ENCODE measurements at regions not wholly inside any gene's neighbourhood (a gene's known extent, or its start where the extent isn't known, plus 50 kb on each side); places are given as distances from the start of the nearest gene placed in this dataset.

DNA sequence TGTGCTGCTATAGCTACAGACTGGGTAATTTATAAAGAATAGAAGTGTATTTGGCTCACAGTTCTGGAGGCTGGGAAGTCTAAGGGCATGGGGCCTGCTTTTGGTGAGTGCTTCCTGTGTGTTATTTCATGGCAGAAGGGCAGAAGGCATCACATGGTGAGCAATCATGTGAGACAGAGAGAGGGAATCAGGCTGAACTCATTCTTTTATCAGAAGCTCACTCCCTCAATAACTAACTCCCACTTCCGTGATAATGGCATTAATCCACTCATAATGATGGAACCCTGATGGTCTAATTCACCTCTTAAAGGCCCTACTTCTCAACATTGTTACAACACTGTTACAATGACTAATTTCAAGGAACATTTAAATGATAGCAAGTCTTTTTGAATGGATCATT lies 129.4 kb downstream of the FAT4 start:
- DNase-seq, result no peak

DNA sequence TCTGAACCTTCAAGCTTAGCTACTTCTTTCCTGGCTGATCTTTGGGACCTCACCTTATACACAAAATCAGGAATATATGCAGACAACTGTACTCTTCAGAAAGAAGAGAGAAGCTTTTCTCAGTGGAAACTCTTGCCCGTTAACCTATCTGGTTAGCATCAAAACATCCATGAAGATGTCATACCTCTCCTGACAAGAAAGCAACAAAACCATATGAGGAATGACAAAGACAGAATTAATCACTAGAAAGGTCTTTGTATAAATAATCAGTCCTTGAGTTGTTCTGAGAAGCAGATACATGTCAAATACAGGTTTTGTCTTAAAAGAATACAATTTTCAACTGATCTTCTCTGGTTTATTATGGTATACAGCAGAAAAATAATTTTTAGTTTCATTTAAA lies 130.8 kb downstream of the FAT4 start:
- no peak for DNase-seq

DNA sequence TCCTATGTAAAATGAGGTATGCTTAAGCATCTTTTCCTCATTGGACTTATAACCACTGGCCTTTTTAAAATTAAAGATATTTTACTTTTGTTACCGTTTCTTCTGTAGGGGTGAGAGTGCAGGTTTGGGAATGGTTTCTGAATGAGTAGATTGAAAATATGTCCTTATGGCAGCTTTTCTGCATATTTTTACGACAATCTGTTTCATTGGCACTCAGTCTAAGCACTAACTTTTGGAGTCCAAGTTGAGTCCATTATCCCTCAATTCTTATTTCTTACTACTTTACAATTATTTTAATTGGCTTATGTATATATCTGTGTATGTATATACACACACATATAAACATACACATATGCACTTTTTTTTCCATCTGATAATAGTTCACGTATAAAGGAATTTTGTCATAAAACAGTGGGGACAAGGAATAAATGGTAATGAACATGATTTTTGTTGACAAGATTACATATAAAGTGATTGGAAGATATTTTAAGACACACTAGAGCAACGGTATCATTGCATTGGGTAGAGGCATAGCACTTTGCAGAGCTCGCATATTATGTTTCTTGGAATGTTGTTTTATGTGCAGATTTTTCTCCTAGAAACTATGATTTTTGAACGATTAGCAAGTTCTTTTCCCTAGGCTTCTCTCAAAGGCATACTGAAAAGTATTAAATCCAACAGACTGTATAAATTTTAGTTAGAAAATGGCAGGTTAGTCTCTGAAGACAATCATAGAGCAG lies 133.0 kb downstream of the FAT4 start:
- DNase-seq, result no peak

DNA sequence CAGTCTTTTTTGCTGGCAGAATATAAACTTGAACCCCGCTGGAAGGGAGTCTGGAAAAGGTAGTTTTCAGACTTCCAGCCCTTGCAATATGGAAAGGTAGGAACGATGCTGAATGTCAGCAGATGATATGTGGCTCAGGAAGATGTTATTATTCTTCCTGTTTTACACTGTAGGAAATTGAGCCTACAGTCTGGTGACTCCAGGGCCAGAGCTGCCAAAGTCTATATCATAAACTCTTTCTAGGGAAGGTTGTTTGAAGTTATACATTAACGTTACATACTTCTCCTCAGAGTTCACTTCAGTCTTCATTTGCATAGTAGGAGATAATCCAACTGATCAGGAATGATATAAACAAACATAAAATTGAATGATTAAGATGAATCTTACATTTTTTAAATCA lies 141.3 kb downstream of the FAT4 start:
- DNase-seq, result no peak

DNA sequence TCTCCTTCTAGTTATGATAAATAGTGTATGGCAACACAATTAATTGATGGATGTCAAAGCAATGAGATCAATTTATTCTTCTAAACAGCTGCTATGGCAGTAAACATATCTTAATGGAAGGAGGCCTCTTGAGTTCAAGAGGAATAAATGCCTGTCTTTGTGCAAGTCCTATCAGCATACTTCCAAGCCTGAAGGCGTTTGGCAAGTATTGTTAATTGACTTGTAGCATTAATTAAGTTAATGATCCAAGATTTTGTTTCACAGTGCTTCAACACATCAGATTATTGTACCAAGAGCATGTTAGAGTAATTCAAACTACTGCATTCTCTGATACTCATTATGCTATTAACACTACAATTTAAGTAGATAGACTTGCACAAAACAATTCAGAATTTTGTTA lies 144.8 kb downstream of the FAT4 start:
- no peak for DNase-seq

DNA sequence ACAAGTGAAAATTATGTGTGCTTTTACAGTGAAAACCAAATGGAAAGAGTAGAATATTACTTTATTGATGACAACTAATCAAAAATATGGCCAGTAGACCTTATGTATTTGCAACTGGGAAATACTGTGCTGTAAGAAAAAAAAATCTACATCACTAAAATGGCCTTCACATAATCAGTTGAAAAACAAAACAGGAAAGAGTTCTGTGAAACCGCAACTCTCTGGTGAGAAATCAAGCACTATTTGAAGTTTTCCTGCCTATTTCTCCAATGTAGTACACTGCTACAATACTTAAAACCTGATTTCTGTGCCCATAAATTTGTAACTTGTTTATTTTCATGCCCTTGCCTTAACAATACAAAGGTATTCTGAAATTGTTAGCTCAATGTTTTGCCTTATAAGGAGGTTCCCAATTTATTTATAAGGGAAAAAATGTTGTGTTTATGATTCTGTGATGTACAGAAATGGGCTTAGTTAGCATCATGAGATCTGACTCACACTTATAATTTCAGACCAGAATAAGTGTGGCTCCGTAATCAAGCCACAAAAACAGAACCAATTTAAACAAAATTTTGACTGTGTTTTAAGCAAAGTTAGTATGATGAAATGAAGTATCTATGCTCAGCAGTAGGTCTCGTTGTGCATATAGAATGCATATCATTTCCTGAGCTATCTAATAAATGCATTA lies 147.1 kb downstream of the FAT4 start:
- DNase-seq, result no peak

DNA sequence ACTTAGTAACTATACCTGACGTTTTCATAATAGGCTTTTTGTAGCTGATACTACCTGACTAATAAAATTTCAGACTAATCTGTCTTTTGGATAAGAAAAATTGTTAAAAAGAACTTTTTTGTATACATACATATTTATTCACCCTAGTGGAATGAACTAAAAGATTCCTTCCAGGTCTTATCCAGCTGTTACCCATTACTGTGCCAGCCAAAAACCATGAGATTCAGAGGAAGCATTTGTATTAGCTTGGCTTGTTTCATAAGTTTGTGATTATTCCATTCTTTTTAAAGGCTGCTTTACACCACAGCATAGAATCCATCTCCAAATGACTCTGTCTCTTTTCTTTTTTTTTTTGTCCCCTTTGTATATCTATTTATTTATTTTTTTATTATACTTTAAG lies 149.4 kb downstream of the FAT4 start:
- no peak for DNase-seq

DNA sequence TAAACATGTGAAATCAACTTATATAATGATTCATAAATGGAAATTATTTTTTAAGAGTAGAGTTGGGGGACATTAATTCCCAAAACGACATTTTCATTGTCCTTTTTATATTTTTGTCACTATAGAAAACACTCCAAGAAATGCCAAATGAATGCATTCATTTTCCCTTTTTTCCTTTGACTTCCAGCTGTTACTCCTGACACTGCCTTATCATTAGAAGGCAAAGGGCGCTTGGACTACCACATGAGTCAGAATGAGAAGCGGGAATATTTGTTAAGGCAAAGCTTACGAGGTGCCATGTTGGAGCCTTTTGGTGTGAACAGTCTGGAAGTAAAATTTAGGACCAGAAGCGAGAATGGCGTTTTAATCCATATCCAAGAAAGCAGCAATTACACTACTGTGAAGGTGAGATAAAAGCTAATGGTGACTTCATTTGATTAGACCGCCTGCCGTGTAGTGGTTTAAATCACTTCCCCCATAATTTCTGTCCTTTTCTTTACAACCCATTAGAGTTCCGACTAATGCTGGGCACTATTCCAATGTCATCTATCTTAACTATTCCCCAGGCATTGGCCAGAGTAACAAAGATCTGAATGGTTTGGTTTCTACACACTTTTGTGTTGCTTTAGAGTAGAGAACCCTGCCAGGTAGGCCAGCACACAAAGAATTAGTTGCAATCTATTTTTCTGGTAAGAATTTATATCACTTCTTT lies 166.7 kb downstream of the FAT4 start:
- no peak for DNase-seq

DNA sequence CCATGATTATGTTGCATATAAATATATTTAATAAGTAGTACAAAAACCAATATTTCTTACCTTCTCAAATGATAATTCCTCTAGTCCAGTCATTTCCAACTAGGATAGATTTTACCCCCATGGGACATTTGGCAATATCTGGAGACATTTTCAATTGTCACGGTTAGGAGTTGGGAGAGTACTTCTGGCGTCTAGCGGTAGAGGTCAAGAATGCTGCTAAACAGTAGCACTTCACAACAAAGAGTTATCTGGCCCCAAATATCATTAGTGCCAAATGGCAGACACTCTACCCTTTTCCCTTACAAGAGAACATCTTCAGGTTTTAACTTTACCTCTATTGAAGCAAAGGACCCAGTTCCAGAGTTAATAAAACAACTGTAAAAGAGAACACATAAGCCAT lies 168.1 kb downstream of the FAT4 start:
- no peak for DNase-seq

DNA sequence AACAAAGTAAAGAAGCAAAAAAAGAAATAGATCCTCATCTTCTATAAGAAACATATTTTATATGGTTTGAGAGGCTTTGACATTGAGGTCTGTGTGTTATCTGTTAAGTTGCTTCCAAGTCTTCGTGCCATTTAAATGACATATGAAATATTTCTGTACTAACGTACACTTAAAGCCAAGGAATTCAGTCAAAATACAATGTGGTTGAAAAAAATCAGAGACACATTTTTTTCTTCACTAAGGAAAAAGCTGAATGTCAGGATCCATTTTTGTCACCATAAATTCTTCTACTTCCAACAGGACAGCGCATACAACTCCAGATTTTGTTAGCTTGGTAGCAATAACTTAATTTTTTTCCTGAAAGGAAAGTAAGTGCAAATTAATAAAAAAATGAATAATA lies 168.5 kb downstream of the FAT4 start:
- DNase-seq, result no peak

DNA sequence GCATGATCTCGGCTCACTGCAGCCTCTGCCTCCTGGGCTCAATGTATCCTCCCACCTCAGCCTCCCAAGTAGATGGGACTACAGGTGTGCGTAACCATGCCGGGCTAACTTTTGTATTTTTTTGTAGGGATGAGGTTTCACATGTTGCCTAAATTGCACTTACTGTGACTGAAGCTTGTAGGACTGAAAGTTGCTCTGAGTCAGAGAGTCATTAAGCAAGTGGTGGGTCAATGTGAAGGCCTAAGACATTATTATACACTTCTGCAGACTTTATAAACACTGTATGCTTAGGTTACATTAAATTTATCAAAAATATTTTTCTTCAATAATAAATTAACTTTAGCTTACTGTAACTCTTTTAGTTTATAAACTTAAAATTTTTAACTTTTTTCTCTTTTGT lies 170.2 kb downstream of the FAT4 start:
- DNase-seq, result no peak

DNA sequence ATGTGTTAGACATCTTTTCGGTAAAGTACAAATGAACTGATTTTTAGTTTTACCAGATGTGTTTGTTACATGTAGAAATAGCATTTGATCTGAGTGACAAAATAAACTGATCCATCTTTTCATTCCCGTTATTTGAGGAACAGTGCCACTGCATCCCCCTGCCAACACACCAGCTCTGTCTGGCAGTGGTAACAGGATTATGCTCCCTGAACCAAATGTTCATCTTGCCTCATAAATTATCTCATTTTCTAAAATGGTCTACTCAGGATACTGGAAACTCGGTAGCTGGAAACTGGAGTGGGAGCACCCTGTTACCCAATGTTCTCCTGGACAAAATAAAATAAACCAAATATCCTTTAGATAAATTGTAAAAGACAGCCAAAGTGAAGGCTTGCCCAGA lies 171.6 kb downstream of the FAT4 start:
- no peak for DNase-seq

DNA sequence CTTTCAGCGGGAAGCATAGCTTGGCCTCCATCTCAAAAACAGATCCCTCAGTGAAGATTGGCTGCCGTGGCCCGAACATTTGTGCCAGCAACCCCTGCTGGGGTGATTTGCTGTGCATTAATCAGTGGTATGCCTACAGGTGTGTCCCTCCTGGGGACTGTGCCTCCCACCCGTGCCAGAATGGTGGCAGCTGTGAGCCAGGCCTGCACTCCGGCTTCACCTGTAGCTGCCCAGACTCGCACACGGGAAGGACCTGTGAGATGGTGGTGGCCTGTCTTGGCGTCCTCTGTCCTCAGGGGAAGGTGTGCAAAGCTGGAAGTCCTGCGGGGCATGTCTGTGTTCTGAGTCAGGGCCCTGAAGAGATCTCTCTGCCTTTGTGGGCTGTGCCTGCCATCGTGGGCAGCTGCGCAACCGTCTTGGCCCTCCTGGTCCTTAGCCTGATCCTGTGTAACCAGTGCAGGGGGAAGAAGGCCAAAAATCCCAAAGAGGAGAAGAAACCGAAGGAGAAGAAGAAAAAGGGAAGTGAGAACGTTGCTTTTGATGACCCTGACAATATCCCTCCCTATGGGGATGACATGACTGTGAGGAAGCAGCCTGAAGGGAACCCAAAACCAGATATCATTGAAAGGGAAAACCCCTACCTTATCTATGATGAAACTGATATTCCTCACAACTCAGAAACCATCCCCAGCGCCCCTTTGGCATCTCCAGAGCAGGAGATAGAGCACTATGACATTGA lies 175.4 kb downstream of the FAT4 start:
- no peak for DNase-seq

DNA sequence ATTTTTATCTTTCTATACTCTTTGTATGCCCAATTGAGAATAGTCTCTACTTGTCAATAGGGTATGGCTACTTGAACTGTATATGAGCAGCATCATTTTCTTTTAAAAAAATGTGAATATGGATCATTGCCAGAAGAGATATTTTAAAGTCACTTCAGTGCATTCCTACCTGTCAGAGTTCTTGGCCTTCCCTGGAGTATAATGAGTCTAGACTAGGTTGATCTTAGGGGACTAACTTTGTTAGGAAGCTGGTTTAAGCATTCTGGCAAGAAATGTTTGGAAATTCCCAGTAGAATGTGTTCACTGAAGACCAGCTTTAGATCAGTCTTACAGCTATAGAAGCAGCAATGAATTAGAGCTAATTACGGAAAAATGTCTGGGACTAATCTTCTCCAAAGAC lies 178.2 kb downstream of the FAT4 start:
- DNase-seq, result no peak

DNA sequence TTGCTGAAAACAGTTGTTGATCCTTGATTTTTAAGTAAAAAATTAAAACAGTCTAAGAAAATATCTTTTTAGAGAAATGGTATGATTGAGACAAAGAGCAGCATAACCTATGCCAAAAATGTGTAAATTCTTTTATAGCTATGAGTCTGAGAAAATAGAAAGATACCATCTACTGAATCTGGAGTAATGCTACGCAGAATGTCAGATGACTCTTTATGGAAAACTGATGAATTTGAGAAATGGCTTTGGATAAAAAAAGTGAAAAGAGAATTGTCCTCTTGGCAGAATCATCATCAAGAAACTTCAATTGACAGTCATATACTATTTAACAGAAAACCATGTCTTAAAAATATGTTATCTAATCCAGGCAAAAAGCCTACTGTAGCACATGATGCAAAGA lies 183.1 kb downstream of the FAT4 start:
- DNase-seq, result no peak

DNA sequence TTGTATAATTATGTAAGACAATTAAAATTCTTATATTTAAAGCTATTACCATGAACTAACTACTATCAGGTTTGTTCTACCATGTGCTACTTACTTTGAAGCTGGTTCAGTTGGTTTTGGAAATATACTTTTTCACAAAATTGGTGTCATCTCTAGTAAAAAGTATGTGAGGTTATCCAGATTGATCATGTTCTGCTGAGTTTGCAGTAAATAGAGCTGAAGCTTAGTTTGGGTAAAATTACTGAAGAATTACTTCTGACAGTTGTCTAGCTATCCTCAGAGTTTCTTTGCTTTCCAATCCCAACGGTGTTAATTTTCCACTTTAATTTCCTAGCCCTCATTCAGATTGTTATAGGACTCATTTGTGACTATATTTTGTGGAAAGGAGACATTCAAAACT lies 184.2 kb downstream of the FAT4 start:
- DNase-seq, result no peak

DNA sequence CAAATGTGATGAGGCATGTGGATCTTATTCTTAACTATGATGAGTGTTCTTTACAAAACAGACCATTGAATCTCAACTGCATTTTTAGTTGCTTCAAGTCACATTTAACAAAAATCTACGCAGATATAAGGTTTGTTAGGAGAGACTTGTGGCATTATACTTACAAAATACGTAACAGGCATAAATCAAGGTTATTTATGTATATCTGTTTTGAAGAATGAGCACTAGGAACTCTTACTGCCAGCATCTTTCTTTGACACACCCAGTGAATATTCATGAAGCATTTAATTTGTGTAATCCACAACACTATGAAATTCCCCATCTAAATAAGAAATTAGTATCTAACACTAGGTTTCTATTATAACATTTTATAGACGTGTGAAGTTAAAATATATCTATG lies 186.3 kb downstream of the FAT4 start:
- DNase-seq, result no peak

DNA sequence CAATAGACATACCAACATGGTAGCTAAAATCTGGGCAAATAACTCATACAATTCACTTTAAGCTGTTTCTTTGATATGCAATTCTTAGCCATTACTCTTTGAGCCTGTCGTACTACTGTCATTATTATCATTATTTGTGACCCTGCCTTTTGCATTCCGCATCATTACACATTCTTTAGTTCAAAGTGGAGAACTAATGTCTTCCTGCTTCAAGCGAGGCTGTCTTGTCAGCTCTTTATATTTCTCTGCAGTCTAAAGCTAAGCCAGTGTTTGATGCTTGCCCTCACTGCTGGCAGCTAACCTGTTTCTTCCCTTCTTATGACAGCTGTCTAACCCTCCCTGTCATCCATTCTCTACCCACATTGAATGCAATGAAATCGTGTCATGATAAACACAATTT lies 186.8 kb downstream of the FAT4 start:
- DNase-seq, result no peak

DNA sequence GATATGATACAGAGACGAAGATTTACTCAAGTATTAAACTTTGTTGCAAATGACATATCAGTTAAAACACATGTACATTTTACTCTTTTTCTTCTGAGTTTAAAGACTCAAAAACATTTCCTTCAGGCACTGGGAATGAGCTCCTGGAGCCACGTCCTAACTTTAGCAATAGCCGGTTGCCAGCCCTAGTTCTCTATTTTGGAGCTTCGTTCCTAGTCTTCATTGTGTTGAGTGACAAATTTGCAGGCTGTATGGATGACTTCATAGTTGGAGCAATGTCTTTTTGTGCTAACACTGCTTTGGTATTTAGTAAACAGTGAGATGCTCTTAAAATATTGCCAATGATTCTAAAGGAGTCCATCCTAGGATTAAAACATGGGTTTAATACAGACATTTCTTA lies 190.9 kb downstream of the FAT4 start:
- no peak for DNase-seq

DNA sequence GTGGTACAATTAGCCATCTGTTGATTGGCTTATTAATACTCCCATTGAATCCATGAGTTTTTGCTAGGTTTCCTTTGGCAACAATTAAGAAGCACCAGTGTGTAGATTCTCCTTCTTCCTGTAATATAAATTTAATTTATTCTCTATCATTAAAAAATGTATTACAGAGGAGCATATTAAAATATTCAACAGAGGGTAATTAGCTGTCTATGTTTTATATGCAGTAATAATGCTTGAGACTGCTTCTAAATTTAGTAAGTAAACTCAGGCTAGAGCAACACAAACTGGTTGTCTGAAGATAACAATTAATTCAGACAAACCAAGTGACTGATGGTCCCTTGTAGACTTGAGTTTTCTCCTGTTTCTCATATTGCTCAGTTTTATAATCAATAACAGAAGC lies 192.4 kb downstream of the FAT4 start:
- no peak for DNase-seq

DNA sequence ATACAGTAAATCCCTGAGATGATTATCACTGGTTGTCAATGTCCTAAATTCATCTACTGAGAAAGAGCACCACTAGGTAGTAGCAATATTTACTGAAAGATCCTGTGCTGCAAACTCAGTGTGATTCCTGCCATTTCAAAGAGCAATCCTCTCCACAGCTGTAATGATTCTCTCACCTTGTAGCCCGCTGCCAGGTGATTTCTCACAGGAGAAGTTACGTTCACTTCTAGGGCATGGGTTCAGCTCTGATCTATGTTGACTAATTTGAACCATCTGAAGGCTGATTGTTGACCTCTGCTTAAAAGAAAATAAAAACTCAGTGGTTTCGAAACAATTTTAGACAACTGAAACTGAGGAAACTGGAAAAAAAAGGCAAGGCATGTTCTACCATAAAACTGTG lies 197.0 kb downstream of the FAT4 start:
- no peak for DNase-seq

DNA sequence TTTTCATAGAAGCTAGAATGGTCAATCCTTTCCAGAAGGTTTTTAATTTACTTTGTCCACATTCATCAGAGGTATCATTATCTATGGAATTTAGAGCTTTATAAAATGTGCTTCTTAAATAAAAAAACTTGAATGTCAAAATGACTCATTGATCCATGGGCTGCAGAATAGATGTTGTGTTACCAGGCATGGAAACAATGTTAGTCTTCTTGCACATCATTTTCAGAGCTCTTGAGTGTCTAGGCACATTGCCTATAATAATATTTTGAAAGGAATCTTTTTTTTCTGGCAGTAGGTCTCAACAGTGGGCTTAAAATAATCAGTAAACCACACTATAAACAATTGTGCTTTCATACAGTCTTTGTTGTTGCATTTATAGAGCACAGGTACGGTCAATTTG lies 200.3 kb downstream of the FAT4 start:
- no peak for DNase-seq

DNA sequence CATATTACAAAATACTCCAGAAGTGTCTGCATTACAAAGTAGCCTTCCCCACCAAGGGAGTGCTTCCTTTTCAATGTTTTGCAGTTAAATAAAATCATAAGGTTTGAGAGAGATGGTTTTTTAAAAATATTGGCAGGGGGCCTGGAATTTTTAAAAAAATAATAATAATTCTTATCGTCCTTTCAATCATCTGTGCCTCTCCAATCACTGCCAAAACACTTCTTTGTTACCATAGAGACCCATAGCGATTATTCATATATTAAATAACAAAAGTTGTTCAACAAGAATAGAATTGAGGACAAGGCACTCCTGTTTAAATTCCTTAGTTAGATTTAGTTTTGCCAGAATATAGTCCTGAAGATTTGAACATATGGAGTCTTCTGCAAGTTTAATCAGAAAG lies 203.1 kb downstream of the FAT4 start:
- no peak for DNase-seq

DNA sequence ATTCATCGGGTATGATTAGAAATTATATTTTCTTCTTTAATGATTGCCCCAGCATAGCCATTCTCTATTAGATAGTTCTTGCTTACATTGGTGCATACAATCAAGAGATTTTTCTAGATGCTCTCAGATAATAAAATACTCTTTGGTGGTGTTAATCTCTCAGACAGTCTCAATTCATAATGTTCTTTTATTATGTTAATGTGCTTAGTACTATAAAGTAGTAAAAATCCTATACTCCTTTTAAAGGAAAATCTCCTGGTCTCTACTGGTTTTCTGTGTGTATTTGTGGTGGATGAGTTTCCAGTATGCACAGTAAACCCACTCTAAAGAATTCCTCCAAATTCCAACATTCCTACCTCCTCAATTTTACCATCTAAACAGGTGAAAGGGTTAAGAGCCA lies 203.5 kb downstream of the FAT4 start:
- no peak for DNase-seq
